Mononuclear cell (primary cell): ENCODE measurements at regions not wholly inside any gene's neighbourhood (a gene's known extent, or its start where the extent isn't known, plus 50 kb on each side); places are given as distances from the start of the nearest gene placed in this dataset.
"Not testable (repeated sequence)": the region's sequence is repeated elsewhere in the genome, so short reads cannot be mapped to it uniquely, and the experiment has no call there.

ENCODE experiments used
- H3K27me3 ChIP-seq: 2 replicates; pipeline ENCODE4 v1.6.0; 2011; ENCODE audit warnings: low read length, control low read depth; ENCODE audit not compliant: insufficient read depth
- H3K4me1 ChIP-seq: 2 replicates; pipeline ENCODE4 v1.5.1; 2011; ENCODE audit warnings: mild to moderate bottlenecking, low read length, control low read depth; ENCODE audit not compliant: insufficient read depth
- H3K4me3 ChIP-seq: 2 replicates; pipeline ENCODE4 v1.5.1; 2011; ENCODE audit warnings: mild to moderate bottlenecking, low read length, moderate library complexity
- H3K9me3 ChIP-seq: 2 replicates; pipeline ENCODE4 v1.5.1; 2011; ENCODE audit warnings: low read depth, mild to moderate bottlenecking, control low read depth, low read length

DNA sequence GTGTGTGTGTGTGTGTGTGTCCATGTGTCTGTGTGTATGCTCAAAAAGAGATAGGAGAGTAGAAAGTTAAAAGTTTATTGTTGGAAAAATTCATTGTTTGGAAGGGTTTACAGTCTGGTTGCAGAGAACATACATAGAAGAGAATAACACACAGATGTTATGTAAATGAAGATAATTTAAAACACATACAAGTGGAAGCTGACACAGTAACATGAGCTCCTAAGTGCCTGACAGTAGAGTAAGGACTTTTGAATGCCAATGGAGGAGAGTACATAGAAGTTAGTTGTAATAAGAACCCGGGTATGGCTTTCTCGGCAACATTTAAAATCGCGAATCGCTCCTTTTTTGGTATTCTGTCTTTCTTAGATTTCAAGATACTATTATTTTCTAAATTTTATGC, 137.0 kb upstream of the FANCL start:
- H3K4me3 ChIP-seq = no peak overlapping the region
- no peaks in the 10 kb centered on the region for H3K9me3 ChIP-seq
- no peaks in the 10 kb centered on the region for H3K27me3 ChIP-seq
- H3K4me1 ChIP-seq = no peaks in the 10 kb centered on the region

DNA sequence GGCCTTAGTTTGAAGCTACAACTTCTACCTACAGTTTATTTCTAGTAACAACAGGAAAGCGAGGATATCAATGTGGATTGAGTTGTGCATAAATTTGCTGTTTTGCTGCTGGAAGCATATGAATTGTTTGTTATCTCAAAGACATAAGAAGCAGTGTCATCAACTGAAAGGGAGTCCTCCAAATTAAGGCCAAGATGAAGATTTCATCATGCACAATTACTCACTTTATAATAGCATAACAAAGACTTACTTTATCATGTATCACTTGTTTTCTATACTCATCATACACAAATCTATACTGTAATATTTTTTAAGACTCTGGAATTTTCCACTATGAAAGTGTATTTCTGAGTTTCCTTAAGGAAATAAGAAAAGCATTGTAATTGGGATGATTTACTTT, 136.1 kb upstream of the FANCL start:
- H3K27me3 ChIP-seq = no peaks in the 10 kb centered on the region
- no peak overlapping the region for H3K4me3 ChIP-seq
- H3K9me3 ChIP-seq = no peaks in the 10 kb centered on the region
- H3K4me1 ChIP-seq = no peaks in the 10 kb centered on the region

DNA sequence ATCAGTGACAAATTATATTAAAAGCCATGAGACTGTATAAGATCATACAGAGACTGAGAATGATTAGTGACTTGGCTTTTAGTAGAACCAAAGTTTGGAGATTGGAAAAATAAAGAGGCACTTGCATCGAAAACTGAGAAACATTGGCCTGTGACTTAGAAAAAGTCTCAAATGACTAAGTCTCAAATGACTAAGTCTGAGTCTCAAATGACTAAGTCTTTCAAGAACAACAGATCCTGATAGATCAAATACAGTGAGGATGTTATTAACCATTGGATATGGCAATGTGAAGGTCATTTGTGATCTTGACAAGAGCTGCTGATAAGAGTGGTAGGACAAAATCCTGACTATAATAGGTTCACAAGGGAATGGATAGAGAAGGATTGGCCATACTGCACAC, 135.5 kb upstream of the FANCL start:
- Histone ChIP-seq H3K9me3 (no peaks in the 10 kb centered on the region), H3K4me1 (no peaks in the 10 kb centered on the region), H3K27me3 (no peaks in the 10 kb centered on the region), H3K4me3 (no peak overlapping the region)

DNA sequence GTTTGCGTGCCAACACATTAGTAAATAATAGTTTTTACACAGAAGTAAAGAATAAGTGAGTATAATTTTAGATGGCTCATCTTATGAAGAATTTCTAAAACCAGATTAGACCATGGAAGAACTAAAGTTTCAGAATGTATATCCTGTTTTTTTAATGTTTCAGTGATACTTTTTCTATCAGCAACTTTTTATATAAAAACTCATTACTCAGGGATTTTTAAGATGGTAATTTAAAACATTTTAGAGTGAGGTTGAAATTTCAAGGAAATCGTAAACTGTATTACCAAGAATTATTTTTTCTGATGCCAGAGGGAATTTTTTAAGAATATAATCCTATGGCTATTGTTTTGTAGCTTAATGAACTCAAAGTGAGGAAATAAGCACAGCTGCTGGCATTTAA, 128.5 kb upstream of the FANCL start:
- Histone ChIP-seq H3K4me3 (no peak overlapping the region), H3K27me3 (no peaks in the 10 kb centered on the region), H3K4me1 (no peaks in the 10 kb centered on the region), H3K9me3 (no peaks in the 10 kb centered on the region)

DNA sequence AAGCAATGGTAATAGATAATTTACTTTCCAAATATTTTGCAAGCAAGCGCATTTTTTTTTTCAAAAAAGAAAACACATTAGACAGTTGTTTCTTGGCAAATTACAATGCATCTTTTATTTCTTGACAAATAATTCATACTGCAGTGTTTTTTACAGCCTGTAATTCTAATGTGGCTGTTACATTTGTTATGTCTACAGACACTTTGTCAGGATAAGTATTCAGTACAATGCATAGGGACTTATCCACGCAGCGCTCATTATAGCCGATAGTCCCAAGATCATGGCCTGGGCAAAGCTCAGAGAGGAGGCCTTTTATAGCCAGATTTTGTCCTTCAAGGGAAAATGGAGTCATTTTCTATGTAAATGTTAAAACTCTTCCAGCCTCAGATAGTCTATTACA, 123.0 kb upstream of the FANCL start:
- Histone ChIP-seq H3K4me1 (no peaks in the 10 kb centered on the region), H3K9me3 (no peaks in the 10 kb centered on the region), H3K4me3 (no peak overlapping the region), H3K27me3 (no peaks in the 10 kb centered on the region)

DNA sequence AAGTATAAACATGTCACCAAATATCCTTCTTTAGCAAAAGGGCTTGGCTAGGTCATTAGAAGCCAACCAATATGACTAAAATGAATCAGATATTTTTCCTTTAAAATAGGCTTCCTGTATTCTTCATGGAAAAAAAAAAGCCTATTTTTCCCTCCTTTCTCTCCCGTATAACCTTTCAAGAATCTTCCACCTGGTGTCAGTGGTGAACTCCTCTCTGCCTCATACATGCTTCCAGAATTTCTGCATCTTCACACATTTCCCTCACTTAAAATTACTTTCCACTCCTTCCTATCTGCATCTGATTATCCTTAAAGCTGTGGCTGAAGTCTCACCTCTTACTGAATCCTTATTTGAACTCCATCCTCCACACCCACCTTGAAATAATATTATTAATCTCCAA, 116.9 kb upstream of the FANCL start:
- no peaks in the 10 kb centered on the region for H3K9me3 ChIP-seq

DNA sequence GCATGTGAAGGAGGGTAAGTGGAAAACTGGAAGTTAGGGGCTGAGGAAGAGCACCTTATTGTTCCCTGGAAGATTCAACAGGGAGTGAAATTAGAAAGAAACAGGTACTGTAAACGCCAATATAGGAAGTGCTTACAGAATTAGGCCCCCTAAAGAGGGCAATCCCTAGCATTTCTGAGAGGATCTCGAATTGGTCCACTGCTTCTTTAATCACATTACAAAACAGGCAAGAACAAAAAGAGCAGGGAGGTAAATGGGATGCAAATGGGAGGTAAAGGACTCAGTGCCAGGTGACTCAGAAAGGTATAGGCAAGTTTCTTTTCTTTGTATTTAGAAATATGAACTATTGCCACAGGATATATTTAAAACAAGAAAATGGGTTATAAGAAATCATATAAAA, 116.4 kb upstream of the FANCL start:
- H3K4me1 ChIP-seq = no peaks in the 10 kb centered on the region
- H3K27me3 ChIP-seq = no peaks in the 10 kb centered on the region
- H3K4me3 ChIP-seq = no peak overlapping the region
- H3K9me3 ChIP-seq = no peaks in the 10 kb centered on the region

More for the DNA sequence above, 116.9 kb upstream of the FANCL start:
- H3K4me3 ChIP-seq = no peak overlapping the region
- H3K4me1 ChIP-seq = no peaks in the 10 kb centered on the region
- no peaks in the 10 kb centered on the region for H3K27me3 ChIP-seq

DNA sequence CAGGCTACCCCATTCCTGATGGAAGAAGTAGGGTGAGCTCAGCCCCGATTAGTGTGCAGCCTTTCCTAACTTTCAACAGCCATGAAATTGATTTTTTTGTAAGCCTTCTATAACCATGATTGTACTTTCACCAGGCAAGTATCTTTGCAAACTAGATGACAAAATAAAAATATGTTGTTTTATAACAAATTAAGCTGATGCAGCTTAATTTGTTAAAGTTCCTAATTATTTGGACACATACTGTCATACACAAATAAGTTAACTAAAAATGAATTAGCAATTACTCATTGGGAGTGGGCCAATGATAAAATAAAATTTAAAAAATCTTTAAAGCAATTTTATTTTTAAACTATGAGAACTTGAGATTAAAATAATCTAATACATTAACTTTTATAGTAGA, 113.1 kb upstream of the FANCL start:
- Histone ChIP-seq H3K9me3 (no peaks in the 10 kb centered on the region), H3K4me1 (no peaks in the 10 kb centered on the region), H3K4me3 (no peak overlapping the region), H3K27me3 (no peaks in the 10 kb centered on the region)

DNA sequence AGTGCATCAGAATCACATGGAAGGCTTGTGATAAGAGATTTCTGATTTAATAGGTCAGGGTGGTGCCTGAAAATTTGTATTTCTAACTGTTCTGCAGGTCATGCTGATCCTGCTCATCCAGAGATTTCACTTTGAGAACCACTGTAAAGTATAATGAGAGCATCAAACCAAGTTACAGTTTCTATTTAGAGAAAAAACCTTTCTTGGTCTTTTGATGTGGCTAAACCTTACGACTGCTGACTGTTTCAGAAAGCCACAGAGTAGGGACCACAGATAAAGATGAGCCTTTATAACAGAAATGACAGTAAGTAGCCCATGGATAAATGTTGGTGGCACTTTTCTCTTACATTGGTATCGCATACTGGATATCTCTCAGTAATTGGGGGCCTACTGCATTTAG, 109.4 kb upstream of the FANCL start:
- H3K4me3 ChIP-seq = no peak overlapping the region
- no peaks in the 10 kb centered on the region for H3K9me3 ChIP-seq
- no peaks in the 10 kb centered on the region for H3K4me1 ChIP-seq
- no peaks in the 10 kb centered on the region for H3K27me3 ChIP-seq

DNA sequence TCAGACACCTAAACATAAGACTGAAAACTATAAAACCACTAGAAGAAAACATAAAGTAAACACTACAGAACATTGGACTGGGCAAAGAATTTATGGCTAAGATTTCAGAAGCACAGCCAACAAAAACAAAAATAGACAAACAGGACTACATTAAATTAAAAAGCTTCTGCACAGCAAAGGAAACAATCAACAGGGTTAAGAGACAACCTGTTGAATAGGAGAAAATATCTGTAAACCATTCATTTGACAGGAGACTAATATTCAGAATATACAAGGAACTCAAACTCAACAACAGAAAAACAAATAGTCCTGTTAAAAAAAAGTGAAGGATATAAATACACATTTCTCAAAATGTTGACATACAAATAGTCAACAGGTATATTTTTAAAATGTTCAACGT, 106.7 kb upstream of the FANCL start:
- Histone ChIP-seq H3K9me3 (peaks cover under 1% of the 10 kb centered on the region), H3K4me3 (no peak overlapping the region), H3K4me1 (no peaks in the 10 kb centered on the region), H3K27me3 (no peaks in the 10 kb centered on the region)

DNA sequence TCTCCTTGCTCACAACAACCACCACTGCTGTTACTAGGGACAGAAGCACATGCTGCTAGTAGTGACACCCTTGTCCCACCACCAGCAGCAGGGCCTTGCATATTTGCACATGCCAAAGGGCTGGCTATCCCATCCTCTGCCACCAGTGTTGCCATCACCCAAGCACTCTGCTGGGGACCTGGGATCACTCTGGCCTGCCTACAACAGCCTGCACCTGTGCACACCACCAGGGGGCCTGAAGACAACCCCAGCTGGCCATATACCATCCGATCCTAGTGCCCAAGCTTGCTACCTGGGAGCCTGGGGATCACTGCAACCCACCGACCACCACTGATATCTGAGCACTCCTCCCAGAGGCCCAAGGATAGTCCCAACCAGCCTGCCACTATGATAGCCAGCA, 99.9 kb upstream of the FANCL start:
- Histone ChIP-seq H3K4me1 (no peaks in the 10 kb centered on the region), H3K9me3 (peaks cover 12% of the 10 kb centered on the region), H3K27me3 (no peaks in the 10 kb centered on the region), H3K4me3 (no peak overlapping the region)

DNA sequence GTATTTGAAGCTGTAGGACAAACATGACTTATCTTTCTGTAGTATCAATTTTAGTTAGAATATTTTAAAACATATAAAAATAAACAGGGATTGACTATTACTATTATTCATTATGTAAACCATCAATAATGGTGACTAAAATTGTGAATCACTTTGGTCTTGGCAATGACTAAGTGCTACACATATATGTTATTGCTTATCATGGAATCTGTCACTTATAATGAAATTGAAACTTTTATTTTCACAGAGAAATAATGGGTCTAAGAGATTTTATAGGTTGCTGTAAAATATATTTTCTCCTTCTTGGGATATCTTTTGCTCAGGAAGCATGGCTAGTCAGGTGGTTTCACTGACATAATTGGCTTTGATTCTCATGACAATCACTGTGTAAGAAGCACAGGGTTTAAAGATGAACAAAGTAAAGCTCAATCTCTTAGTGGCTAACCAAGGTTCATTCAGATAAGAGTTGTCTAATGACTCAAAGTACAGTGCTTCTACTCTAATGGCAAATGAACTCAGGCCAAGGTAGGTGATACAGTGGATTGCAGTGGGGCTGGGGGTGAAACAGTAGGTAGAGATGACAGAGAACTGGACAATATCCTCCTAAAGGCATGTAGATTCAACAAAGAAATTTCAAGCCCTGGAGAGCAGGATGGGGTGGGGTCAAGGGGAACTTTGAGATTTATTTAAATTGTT, 98.6 kb upstream of the FANCL start:
- Histone ChIP-seq H3K4me1 (no peaks in the 10 kb centered on the region), H3K27me3 (no peaks in the 10 kb centered on the region), H3K9me3 (peaks cover 12% of the 10 kb centered on the region), H3K4me3 (no peak overlapping the region)

DNA sequence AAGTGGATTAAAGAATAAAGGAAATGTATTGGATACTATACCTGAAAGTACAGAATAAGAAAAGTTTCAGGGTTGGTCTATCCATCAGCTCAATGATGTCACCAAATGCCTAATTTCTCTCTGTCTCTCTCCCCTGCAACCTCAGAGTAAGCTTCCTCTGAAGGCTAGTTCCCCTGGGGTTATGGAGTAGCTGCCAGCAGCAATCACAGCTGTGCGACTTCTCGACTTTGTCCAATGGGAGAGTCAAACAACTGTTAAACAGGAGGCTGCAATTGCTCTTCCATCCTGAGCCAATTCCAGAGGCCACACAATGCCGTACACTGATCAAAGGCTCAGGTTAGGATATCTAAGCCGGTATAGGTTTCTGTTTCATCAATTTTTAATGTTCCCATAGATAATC, 95.3 kb upstream of the FANCL start:
- Histone ChIP-seq H3K4me3 (no peak overlapping the region), H3K27me3 (no peaks in the 10 kb centered on the region), H3K4me1 (no peaks in the 10 kb centered on the region), H3K9me3 (no peaks in the 10 kb centered on the region)

DNA sequence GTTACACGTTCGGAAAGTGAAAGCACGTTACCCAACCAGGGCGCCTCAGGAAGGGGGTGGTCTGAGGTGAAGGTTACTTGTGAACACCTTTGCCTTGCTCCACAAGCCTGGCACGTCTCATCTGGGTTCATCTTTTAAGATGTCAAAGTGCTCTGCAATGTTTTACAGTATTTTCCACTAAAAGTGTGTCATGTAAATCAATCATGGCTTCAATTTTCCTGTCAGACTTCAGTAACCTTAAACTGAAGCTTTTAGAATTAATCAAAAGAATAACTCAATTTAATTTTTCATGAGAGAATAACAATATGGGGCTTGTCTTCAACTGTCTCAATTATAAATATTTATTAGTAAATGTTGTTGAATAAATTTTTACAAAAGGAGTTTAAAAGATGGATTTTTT, 93.3 kb upstream of the FANCL start:
- H3K4me3 ChIP-seq = no peak overlapping the region
- no peaks in the 10 kb centered on the region for H3K9me3 ChIP-seq
- no peaks in the 10 kb centered on the region for H3K27me3 ChIP-seq
- no peaks in the 10 kb centered on the region for H3K4me1 ChIP-seq

DNA sequence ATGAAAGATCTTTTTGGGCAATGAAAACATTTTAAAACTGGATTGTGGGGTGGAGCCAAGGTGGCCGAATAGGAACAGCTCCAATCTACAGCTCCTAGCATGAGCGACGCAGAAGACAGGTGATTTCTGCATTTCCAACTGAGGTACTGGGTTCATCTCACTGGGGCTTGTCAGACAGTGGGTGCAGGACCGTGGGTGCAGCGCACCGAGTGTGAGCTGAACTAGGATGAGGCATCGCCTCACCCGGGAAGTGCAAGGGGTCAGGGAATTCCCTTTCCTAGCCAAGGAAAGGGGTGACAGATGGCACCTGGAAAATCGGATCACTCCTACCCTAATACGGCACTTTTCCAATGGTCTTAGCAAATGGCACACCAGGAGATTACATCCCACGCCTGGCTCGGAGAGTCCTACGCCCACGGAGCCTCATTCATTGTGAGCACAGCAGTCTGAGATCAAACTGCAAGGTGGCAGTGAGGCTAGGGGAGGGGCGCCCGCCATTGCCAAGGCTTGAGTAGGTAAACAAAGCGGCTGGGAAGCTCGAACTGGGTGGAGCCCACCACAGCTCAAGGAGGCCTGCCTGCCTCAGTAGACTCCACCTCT, 84.3 kb upstream of the FANCL start:
- H3K4me3 ChIP-seq, H3K9me3 ChIP-seq, H3K27me3 ChIP-seq, H3K4me1 ChIP-seq: not testable (repeated sequence)

DNA sequence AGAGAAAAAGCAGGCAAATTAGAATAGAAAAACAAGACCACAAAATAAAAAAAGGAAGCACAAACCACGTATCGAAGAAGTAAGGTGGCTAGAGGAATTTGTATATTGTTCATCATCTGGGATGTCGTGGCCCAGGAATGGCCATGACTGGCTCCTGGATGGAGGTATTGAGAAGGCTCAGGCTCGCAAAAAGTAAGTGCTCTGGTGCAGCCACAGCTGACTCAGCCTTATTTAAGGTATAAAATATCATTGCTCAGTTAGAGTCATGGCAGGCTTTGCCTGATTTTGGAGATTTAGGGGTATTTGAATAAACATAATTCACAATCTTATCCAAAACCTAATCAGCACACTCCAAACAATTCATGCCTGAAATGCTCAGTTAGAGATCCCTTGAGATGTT, 78.4 kb upstream of the FANCL start:
- Histone ChIP-seq H3K27me3 (no peaks in the 10 kb centered on the region), H3K4me3 (no peak overlapping the region), H3K4me1 (no peaks in the 10 kb centered on the region), H3K9me3 (no peaks in the 10 kb centered on the region)
